ENCODE measurements at regions not wholly inside any gene's neighbourhood (a gene's known extent, or its start where the extent isn't known, plus 50 kb on each side); places are given as distances from the start of the nearest gene placed in this dataset.

GRCh38 chr7:156309016-156309620 lies 331.5 kb upstream of the RNF32 start:
- no peaks in the 10 kb centered on the region for H3K36me3 ChIP-seq
- H3K27me3 ChIP-seq = no peaks in the 10 kb centered on the region
- intact Hi-C loops (cut with DNase I) = no loop called here
- no peak overlapping the region for H3K27ac ChIP-seq
- WGBS, 2 donors = 59 to 70% methylated on average over 11 to 14 of the region's 15 CpGs
- no peak overlapping the region for H3K4me3 ChIP-seq
- TF ChIP-seq CTCF (IDR thresholded peaks at IDR 0.05) (no peak), POLR2A (IDR thresholded peaks at IDR 0.05) (no peak)
- H3K9me3 ChIP-seq = no peaks in the 10 kb centered on the region
- H3K4me1 ChIP-seq = no peaks in the 10 kb centered on the region
- DNase-seq = no peak

GRCh38 chr7:156307193-156307592 lies 333.4 kb upstream of the RNF32 start:
- DNase-seq = no peak
- Histone ChIP-seq H3K36me3 (no peaks in the 10 kb centered on the region), H3K27me3 (no peaks in the 10 kb centered on the region), H3K4me3 (no peak overlapping the region), H3K4me1 (no peaks in the 10 kb centered on the region), H3K9me3 (no peaks in the 10 kb centered on the region), H3K27ac (no peak overlapping the region)
- WGBS, 2 donors = 73 to 81% methylated on average over 3 to 8 of the region's 9 CpGs
- TF ChIP-seq CTCF (IDR thresholded peaks at IDR 0.05) = no peak
- TF ChIP-seq POLR2A (IDR thresholded peaks at IDR 0.05) = no peak
- intact Hi-C loops (cut with DNase I) = no loop called here

DNA sequence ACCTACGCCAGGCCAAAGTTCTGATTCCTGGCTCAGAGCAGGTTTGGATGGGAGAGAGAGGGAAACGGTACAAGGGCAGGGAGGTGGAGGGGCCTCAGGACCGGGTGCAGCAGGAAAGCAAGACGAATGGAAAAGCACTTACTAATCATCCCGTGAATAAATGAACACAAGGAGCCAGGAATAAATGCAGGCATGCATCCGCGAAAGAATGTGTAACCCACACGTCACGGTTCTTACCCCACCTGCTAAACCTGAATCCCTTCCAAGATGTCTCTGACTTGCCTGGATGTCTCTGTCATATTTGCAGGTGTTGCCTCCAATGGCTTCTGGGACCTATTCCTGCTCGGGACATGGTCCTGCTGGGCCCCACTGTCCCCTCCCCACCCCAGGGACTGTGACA lies 335.2 kb upstream of the RNF32 start:
- H3K4me1 ChIP-seq = no peaks in the 10 kb centered on the region
- TF ChIP-seq CTCF (IDR thresholded peaks at IDR 0.05) (no peak), POLR2A (IDR thresholded peaks at IDR 0.05) (no peak)
- 32 to 59% methylated on average over 9 to 10 of the region's 10 CpGs for WGBS, 2 donors
- no peak overlapping the region for H3K4me3 ChIP-seq
- no peaks in the 10 kb centered on the region for H3K9me3 ChIP-seq
- H3K36me3 ChIP-seq = no peaks in the 10 kb centered on the region
- intact Hi-C loops (cut with DNase I) = no loop called here
- no peaks in the 10 kb centered on the region for H3K27me3 ChIP-seq
- DNase-seq = no peak
- no peak overlapping the region for H3K27ac ChIP-seq

DNA sequence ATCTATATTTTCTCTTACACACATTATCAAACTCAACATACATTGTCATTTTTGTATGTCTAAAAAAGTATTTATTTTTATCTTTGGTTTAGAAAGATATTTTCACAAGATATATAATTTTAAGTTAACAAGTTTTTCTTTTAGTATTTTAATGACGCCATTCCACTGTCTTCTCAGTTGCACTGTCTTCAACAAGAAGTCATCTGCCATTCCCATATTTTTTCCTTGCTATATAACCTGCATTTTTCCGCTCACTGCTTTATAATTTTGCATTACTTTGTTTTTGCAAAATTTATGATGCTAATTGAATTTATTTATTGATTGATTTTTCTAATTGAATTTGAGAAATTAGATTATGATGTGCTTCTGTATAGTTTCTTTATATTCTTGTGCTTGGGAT lies 357.8 kb upstream of the RNF32 start:
- Histone ChIP-seq H3K4me1 (no peaks in the 10 kb centered on the region), H3K27ac (no peak overlapping the region), H3K27me3 (no peaks in the 10 kb centered on the region), H3K4me3 (no peak overlapping the region), H3K9me3 (peaks cover 0 to 3% (median 0%) of the 10 kb centered on the region in 3 donors), H3K36me3 (no peaks in the 10 kb centered on the region)
- no peak for DNase-seq
- intact Hi-C loops (cut with DNase I) = no loop called here
- WGBS, 2 donors = 71 to 84% methylated on average over 2 of the region's 2 CpGs
- no peak for TF ChIP-seq CTCF (IDR thresholded peaks at IDR 0.05)
- no peak for TF ChIP-seq POLR2A (IDR thresholded peaks at IDR 0.05)

- 64 to 71% methylated on average over 4 of the region's 4 CpGs for WGBS, 2 donors
- intact Hi-C loops (cut with DNase I) = no loop called here
- no peak overlapping the region for H3K27ac ChIP-seq
- no peak overlapping the region for H3K4me3 ChIP-seq
- DNase-seq = no peak
- no peaks in the 10 kb centered on the region for H3K4me1 ChIP-seq
- H3K36me3 ChIP-seq = no peaks in the 10 kb centered on the region
- no peaks in the 10 kb centered on the region for H3K27me3 ChIP-seq
- TF ChIP-seq CTCF (IDR thresholded peaks at IDR 0.05) (no peak), POLR2A (IDR thresholded peaks at IDR 0.05) (no peak)
- H3K9me3 ChIP-seq = peaks cover 0 to 3% (median 0%) of the 10 kb centered on the region in 3 donors
Observed at GRCh38 chr7:156279635-156280034, 360.9 kb upstream of the RNF32 start.

All from esophagus squamous epithelium (tissue), 5 donors.